DMS114 treated with DMSO at 0.1 percent for 48 hours (cell line): ENCODE measurements at regions not wholly inside any gene's neighbourhood (a gene's known extent, or its start where the extent isn't known, plus 50 kb on each side); places are given as distances from the start of the nearest gene placed in this dataset.

Source experiments
- DNase-seq: peaks from one replicate; lab custom pipeline; 2025; ENCODE audit not compliant: unreplicated experiment; lab: John Stamatoyannopoulos, UW

GRCh38 chr9:29637471-29638237 is 2064.4 kb upstream of the C9orf72 start:
- no peak for DNase-seq

- no peak for DNase-seq
Observed at GRCh38 chr9:29640507-29640906, 2067.2 kb upstream of the C9orf72 start.

GRCh38 chr9:29644514-29644913 is 2071.2 kb upstream of the C9orf72 start:
- no peak for DNase-seq

- no peak for DNase-seq
Observed at GRCh38 chr9:29647451-29647850, 2074.2 kb upstream of the C9orf72 start.

GRCh38 chr9:29648132-29648531 is 2074.9 kb upstream of the C9orf72 start:
- no peak for DNase-seq

GRCh38 chr9:29648601-29649000 is 2075.3 kb upstream of the C9orf72 start:
- no peak for DNase-seq

GRCh38 chr9:29656641-29657406 is 2083.5 kb upstream of the C9orf72 start:
- DNase-seq, result no peak

GRCh38 chr9:29657821-29658220 is 2084.5 kb upstream of the C9orf72 start:
- DNase-seq, result no peak

- no peak for DNase-seq
Observed at GRCh38 chr9:29659014-29659413, 2085.7 kb upstream of the C9orf72 start.

GRCh38 chr9:29659736-29660135 is 2086.5 kb upstream of the C9orf72 start:
- DNase-seq, result no peak

GRCh38 chr9:29668732-29669131 is 2095.5 kb upstream of the C9orf72 start:
- no peak for DNase-seq

GRCh38 chr9:29669613-29670012 is 2096.3 kb upstream of the C9orf72 start:
- no peak for DNase-seq

- no peak for DNase-seq
Observed at GRCh38 chr9:29685531-29685930, 2112.2 kb upstream of the C9orf72 start.

- no peak for DNase-seq
Observed at GRCh38 chr9:29691145-29691544, 2117.9 kb upstream of the C9orf72 start.

GRCh38 chr9:29691758-29692407 is 2118.6 kb upstream of the C9orf72 start:
- no peak for DNase-seq

GRCh38 chr9:29697011-29697410 is 2123.7 kb upstream of the C9orf72 start:
- DNase-seq, result no peak

GRCh38 chr9:29701559-29701958 is 2128.3 kb upstream of the C9orf72 start:
- no peak for DNase-seq

GRCh38 chr9:29701971-29702370 is 2128.7 kb upstream of the C9orf72 start:
- DNase-seq, result no peak

- DNase-seq, result no peak
Observed at GRCh38 chr9:29714860-29715259, 2141.6 kb upstream of the C9orf72 start.

GRCh38 chr9:29717631-29718030 is 2144.3 kb upstream of the C9orf72 start:
- no peak for DNase-seq

GRCh38 chr9:29730163-29730562 is 2156.9 kb upstream of the C9orf72 start:
- DNase-seq, result no peak

- DNase-seq, result no peak
Observed at GRCh38 chr9:29740518-29740917, 2167.2 kb upstream of the C9orf72 start.
